ENCODE measurements at regions not wholly inside any gene's neighbourhood (a gene's known extent, or its start where the extent isn't known, plus 50 kb on each side); places are given as distances from the start of the nearest gene placed in this dataset.

DNA sequence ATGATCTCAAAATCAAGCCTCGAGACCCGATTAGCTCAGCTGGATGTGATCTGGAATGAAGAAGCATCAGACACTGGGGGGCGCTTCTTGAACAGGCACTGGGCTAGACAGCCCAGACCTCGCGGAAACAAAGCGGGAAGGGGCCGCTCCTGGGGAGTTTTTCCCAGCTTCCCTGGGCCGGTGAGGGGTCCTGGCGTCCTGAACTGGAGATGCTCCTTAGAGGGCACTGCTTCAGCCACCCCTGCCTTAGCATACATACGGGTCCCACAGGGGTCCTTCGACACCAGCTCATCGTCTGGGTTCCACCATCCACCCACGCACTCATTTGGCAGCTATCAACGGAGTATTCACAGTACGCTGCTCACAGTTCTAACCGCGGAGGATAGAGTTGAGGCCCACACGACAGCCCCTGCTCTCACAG lies 146.7 kb downstream of the TSN start:
- Histone ChIP-seq H3K36me3 (ENCODE audit: control insufficient read depth, insufficient read depth, low read length) (no peaks in the 10 kb centered on the region), H3K27me3 (ENCODE audit: control insufficient read depth, insufficient read depth, low read length) (peaks cover 2% of the 10 kb centered on the region), H3K4me3 (ENCODE audit: low read depth, low read length) (no peak overlapping the region)
- DNase-seq (ENCODE audit: low read depth): no peak
- no peak for TF ChIP-seq CTCF (IDR thresholded peaks at IDR 0.05; ENCODE audit: insufficient read depth, low read length, poor library complexity, severe bottlenecking)

DNA sequence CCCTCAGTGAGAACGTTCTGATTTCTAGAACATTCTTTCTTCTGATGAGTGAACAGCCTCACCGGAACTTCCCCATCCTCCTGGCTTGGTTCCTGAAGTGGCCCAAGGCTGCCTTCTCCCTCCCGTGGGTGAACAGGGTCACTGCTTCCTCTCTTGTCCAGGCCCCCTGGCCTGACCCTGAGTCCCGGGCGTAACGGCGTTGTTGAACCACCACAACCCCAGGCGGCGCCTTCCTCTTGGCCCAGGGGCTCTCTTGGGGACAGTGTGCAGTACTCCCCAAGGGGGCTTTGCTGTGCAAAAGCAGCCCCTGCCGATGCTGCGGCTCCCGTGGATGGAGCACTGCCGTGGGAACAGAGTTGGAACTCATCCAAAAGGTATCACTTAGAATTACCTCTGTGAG lies 147.2 kb downstream of the TSN start:
- no peaks in the 10 kb centered on the region for H3K36me3 ChIP-seq (ENCODE audit: control insufficient read depth, insufficient read depth, low read length)
- no peak for DNase-seq (ENCODE audit: low read depth)
- no peak overlapping the region for H3K4me3 ChIP-seq (ENCODE audit: low read depth, low read length)
- peaks cover 2% of the 10 kb centered on the region for H3K27me3 ChIP-seq (ENCODE audit: control insufficient read depth, insufficient read depth, low read length)
- TF ChIP-seq CTCF (IDR thresholded peaks at IDR 0.05; ENCODE audit: insufficient read depth, low read length, poor library complexity, severe bottlenecking): no peak

- Histone ChIP-seq H3K4me3 (ENCODE audit: low read depth, low read length) (no peak overlapping the region), H3K27me3 (ENCODE audit: control insufficient read depth, insufficient read depth, low read length) (peaks cover 7% of the 10 kb centered on the region), H3K36me3 (ENCODE audit: control insufficient read depth, insufficient read depth, low read length) (no peaks in the 10 kb centered on the region)
- no peak for TF ChIP-seq CTCF (IDR thresholded peaks at IDR 0.05; ENCODE audit: insufficient read depth, low read length, poor library complexity, severe bottlenecking)
- no peak for DNase-seq (ENCODE audit: low read depth)
Observed at GRCh38 chr2:121903037-121903689, 147.7 kb downstream of the TSN start.

DNA sequence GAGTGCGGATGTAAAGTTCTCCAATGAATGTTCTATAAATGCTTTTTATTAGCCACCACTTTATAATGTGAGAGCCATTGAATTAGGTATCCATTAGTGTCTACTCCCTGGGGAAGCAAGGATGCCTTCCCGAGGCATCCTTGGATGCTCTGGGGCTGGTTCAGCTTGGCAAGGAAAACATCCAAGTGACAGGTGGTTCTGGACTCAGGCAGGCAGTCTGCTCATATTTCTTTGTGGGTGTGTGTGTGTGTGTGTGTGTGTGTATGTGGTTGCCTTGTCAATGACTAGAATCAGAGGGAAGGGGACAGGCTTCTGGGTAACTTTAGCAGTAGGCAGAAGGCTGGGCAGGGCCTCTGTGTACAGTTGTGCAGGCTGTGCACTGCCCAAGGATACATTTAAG lies 149.2 kb downstream of the TSN start:
- H3K27me3 ChIP-seq (ENCODE audit: control insufficient read depth, insufficient read depth, low read length): peaks cover 7% of the 10 kb centered on the region
- no peaks in the 10 kb centered on the region for H3K36me3 ChIP-seq (ENCODE audit: control insufficient read depth, insufficient read depth, low read length)
- no peak overlapping the region for H3K4me3 ChIP-seq (ENCODE audit: low read depth, low read length)
- TF ChIP-seq CTCF (IDR thresholded peaks at IDR 0.05; ENCODE audit: insufficient read depth, low read length, poor library complexity, severe bottlenecking): no peak
- no peak for DNase-seq (ENCODE audit: low read depth)

GRCh38 chr2:121905201-121905600 lies 149.8 kb downstream of the TSN start:
- TF ChIP-seq CTCF (IDR thresholded peaks at IDR 0.05; ENCODE audit: insufficient read depth, low read length, poor library complexity, severe bottlenecking): no peak
- Histone ChIP-seq H3K27me3 (ENCODE audit: control insufficient read depth, insufficient read depth, low read length) (peaks cover 7% of the 10 kb centered on the region), H3K36me3 (ENCODE audit: control insufficient read depth, insufficient read depth, low read length) (no peaks in the 10 kb centered on the region), H3K4me3 (ENCODE audit: low read depth, low read length) (no peak overlapping the region)
- DNase-seq (ENCODE audit: low read depth): no peak

GRCh38 chr2:121906170-121906569 lies 150.7 kb downstream of the TSN start:
- H3K27me3 ChIP-seq (ENCODE audit: control insufficient read depth, insufficient read depth, low read length): peaks cover 7% of the 10 kb centered on the region
- no peak for DNase-seq (ENCODE audit: low read depth)
- H3K4me3 ChIP-seq (ENCODE audit: low read depth, low read length): no peak overlapping the region
- no peaks in the 10 kb centered on the region for H3K36me3 ChIP-seq (ENCODE audit: control insufficient read depth, insufficient read depth, low read length)
- TF ChIP-seq CTCF (IDR thresholded peaks at IDR 0.05; ENCODE audit: insufficient read depth, low read length, poor library complexity, severe bottlenecking): no peak
